ENCODE measurements at regions not wholly inside any gene's neighbourhood (a gene's known extent, or its start where the extent isn't known, plus 50 kb on each side); places are given as distances from the start of the nearest gene placed in this dataset.
A peak's percentile ranks its signal among the peaks of the same experiment; 100 is the strongest.
"Not testable (repeated sequence)": the region's sequence is repeated elsewhere in the genome, so short reads cannot be mapped to it uniquely, and the experiment has no call there.

- no peak for DNase-seq
- peak; percentile 38 for ATAC-seq (ENCODE audit: poor library complexity)
- intact Hi-C loops (cut with DNase I): no loop called here
These were observed 51.2 kb upstream of the CARD11 start for GRCh38 chr7:3094701-3095445.

DNA sequence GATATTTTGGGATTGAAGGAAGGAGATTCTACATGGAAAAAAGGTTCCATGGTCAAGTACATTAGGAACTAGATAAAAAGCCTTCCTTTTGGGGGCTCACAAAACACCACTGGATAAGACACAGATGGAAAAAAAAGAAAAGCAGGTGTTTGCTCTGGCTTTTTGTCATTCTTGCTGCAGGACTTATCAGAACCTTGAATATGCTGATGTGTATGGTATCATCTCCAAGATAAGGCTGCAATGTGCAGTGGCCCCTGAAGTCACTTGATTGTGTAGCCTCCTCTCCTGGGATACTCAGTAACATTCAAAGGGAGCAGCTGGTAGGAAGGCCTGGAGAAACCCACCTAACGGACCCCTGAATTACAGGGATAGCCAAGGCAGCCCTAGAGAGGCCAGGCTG lies 54.1 kb upstream of the CARD11 start:
- ATAC-seq (ENCODE audit: poor library complexity) (no peak), DNase-seq (no peak)
- intact Hi-C loops (cut with DNase I): no loop called here

DNA sequence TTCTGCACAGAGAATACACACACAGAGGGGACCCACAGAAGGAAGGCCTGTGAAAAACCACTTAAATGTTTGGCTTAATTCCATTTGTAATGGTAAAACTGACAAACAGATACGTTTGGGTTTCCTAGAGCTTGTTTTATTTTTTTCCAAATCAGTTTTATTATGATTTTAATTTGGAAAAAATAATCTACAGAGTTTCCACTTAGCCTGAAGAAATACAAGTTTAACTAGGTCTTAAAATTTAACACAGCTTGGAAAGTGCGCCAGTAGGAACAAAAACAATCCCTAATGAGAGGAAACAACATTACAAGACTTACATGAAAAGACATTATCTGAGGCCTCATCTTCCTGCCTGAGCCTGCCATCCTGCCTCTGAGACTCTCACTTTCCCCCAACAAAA lies 58.5 kb upstream of the CARD11 start:
- ATAC-seq (ENCODE audit: poor library complexity): no peak
- no peak for DNase-seq
- intact Hi-C loops (cut with DNase I): no loop called here

GRCh38 chr7:3103614-3104398 lies 60.1 kb upstream of the CARD11 start:
- DNase-seq: no peak
- peak; percentile 58 for ATAC-seq (ENCODE audit: poor library complexity)
- intact Hi-C loops (cut with DNase I): no loop called here

DNA sequence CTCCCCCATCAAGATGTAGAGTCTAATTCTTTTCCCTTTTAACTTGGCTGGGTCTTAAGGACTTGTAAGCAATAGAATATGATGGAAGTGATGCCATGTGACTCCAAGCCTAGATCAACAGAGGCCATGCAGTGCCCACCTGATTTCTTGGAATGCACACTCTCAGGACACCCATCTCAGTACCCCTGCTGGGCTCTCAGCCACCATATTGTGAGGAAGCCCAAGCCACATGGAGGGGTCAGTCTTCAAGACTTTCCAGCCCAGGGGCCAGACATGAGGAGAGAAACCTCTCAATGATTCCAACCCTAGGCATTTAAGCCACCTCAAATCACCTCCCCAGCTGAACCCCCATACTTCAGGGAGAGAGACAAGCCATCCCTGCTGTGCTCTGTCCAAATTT lies 62.2 kb upstream of the CARD11 start:
- ATAC-seq (ENCODE audit: poor library complexity): no peak
- DNase-seq: no peak

DNA sequence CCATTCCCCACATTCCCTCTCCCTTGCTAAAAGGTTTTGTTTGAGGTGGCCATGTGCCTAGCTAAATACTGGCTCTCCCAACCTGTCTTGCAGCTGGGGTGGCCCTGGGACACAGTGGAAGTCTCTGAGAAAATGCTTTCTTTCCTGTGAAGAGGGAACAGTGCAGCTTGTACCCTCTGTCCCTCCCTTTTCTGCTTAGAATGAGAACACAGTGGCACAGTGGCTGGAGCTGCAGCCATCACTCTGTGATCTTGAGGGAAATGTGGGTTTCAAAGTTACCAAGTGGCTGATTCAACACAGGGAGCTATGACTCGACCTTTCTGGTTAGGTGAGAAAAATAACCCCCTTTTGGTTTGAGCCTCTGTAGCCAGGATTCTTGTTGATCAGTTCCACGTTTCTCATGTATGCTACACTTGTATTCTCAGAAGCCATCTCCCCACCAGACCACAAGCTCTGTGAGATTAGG lies 62.7 kb upstream of the CARD11 start:
- DNase-seq (no peak), ATAC-seq (ENCODE audit: poor library complexity) (no peak)
- intact Hi-C loops (cut with DNase I): no loop called here

More for the DNA sequence above, 62.2 kb upstream of the CARD11 start:
- intact Hi-C loops (cut with DNase I): no loop called here

- DNase-seq (no peak), ATAC-seq (ENCODE audit: poor library complexity) (no peak)
- intact Hi-C loops (cut with DNase I): no loop called here
These were observed 63.6 kb upstream of the CARD11 start for GRCh38 chr7:3107228-3107763.

DNA sequence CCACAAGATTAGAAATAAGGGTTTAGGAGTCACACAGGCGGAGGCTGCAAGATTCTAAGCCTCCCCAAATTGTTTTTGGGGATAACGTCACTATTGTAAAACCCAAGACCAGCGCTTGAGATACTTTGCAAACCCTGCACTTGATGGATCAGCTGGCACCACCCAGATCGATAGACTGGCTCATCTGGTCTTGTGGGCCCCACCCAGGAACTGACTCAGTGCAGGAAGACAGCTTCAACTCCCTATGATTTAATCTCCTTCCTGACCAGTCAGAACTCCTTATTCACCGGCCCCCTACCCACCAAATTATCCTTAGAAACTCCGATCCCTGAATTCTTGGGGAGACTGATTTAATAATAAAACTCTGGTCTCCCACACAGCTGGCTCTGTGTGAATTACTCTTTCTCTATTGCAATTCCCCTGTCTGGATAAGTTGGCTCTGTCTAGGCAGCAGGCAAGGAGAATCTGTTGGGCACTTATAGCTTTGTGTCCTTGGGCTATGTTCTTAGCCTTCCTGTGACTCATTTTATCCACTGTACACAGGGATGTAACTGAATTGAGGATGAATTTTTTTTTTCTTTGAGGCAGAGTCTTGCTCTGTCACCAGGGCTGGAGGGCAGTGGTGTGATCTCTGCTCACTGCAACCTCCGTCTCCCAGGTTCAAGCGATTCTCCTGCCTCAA lies 64.4 kb upstream of the CARD11 start:
- intact Hi-C loops (cut with DNase I): no loop called here
- DNase-seq (no peak), ATAC-seq (ENCODE audit: poor library complexity) (no peak)

DNA sequence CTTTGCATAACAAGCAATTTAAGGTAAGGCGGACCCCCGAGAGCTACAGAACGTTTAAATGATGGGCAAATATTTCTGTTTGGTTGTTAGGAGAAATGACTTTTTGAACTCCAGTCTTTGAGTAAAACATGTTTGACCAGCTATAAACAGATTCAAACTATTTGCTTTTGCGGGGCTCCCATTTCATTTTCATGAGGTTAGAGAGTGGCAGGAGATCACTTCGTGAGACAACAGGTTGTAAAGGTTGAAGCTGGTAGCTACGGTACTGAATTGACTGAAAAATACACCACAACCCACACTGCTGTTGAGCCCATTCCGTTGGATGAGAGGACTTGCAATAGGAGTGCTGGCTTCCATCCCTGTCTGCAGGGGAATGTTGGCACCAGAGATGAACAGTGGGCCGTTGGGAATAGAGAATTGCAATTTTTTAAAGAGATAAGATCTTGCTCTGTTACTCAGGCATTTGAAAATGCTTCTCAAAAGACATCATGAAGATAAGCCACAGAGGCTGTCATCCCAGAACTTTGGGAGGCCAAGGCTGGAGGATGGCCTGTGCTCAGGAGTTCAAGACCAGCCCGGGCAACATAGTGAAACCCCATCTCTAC lies 65.7 kb upstream of the CARD11 start:
- ATAC-seq (ENCODE audit: poor library complexity) (no peak), DNase-seq (no peak)
- intact Hi-C loops (cut with DNase I): no loop called here

GRCh38 chr7:3112479-3113134 lies 68.9 kb upstream of the CARD11 start:
- no peak for DNase-seq
- intact Hi-C loops (cut with DNase I): no loop called here
- no peak for ATAC-seq (ENCODE audit: poor library complexity)

- intact Hi-C loops (cut with DNase I): no loop called here
- ATAC-seq (ENCODE audit: poor library complexity) (no peak), DNase-seq (no peak)
These were observed 71.2 kb upstream of the CARD11 start for GRCh38 chr7:3114917-3115316.

GRCh38 chr7:3117081-3117480 lies 73.4 kb upstream of the CARD11 start:
- ATAC-seq (ENCODE audit: poor library complexity) (no peak), DNase-seq (no peak)
- intact Hi-C loops (cut with DNase I): no loop called here

GRCh38 chr7:3117488-3118231 lies 74.0 kb upstream of the CARD11 start:
- DNase-seq (no peak), ATAC-seq (ENCODE audit: poor library complexity) (no peak)
- intact Hi-C loops (cut with DNase I): no loop called here

DNA sequence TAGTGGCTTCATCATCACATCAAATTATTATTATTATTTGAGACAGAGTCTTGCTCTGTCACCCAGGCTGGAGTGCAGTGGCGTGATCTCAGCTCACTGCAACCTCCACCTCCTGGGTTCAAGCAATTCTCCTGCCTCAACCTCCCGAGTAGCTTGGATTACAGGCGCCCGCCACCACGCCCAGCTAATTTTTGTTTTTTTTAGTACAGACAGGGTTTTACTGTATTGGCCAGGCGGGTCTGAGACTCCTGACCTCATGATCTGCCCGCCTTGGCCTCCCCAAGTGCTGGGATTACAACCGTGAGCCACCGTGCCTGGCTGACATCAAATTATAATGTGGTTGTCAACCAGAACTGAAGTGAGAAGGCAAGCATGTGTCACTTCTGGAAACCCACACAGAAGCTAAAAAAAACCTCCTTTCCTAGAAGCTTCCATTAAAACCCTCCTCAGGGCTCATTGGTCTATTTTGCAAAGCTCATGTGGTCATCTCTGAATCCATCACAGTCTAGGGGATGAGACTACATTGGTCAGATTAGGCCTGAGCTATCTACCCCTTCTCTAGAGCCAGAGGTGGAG lies 75.8 kb upstream of the CARD11 start:
- ATAC-seq (ENCODE audit: poor library complexity); intact Hi-C loops (cut with DNase I); DNase-seq: not testable (repeated sequence)

- intact Hi-C loops (cut with DNase I): no loop called here
- ATAC-seq (ENCODE audit: poor library complexity): no peak
- no peak for DNase-seq
These were observed 76.3 kb upstream of the CARD11 start for GRCh38 chr7:3119963-3120362.

GRCh38 chr7:3120513-3120912 lies 76.8 kb upstream of the CARD11 start:
- DNase-seq (no peak), ATAC-seq (ENCODE audit: poor library complexity) (no peak)
- intact Hi-C loops (cut with DNase I): no loop called here

DNA sequence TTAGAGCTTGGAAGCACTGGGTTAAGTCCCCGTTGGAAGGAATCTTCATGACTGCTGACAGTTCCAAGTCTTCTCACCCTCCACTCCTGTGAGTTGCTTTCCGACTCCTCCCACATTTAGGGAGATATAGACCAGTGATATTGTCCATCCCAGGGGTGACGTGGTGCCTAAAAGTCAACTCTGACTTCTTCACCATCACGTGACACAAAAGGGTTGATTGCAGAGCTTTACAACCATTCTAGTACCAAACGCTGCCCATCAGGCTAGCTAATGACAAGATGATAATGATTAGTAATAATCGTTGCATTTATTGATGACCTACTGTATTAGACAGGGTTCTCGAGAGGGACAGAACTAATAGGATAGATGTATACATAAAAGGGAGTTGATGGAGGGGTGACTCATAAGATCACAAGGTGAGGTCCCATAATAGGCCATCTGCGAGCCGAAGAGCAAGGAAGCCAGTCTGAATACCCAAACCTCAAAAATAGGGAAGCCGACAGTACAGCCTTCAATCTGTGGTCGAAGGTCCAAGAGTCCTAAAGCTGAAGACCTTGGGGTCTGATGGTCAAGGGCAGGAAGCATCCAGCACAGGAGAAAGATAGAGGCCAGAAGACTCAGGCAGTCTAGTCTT lies 85.3 kb upstream of the CARD11 start:
- ATAC-seq (ENCODE audit: poor library complexity) (no peak), DNase-seq (no peak)

More for the DNA sequence above, 85.3 kb upstream of the CARD11 start:
- intact Hi-C loops (cut with DNase I): no loop called here
